DMS114 treated with DMSO at 0.1 percent for 48 hours (cell line): ENCODE measurements at regions not wholly inside any gene's neighbourhood (a gene's known extent, or its start where the extent isn't known, plus 50 kb on each side); places are given as distances from the start of the nearest gene placed in this dataset.

Experiments
- DNase-seq: peaks from one replicate; lab custom pipeline; 2025; ENCODE audit not compliant: unreplicated experiment; lab: John Stamatoyannopoulos, UW

DNA sequence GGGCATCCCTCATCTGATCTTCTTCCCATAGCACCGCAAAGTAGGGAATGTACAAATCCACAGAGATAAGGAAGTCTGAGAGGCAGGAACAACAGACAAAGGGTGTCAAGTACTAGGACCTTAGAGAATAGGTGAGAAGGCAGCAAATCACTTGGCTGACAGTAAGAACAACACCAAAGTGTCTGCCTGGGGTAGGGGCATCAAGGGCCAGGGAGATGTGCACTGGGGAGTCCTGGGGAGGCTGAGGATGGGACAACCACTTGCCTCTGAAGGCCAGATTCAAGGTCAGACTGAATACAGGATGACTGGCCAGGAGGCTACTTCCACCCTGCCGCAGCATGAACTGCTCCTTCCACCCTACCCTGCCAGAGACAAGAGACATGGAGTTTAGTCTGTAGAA lies 1040.8 kb downstream of the BCL11B start:
- no peak for DNase-seq

DNA sequence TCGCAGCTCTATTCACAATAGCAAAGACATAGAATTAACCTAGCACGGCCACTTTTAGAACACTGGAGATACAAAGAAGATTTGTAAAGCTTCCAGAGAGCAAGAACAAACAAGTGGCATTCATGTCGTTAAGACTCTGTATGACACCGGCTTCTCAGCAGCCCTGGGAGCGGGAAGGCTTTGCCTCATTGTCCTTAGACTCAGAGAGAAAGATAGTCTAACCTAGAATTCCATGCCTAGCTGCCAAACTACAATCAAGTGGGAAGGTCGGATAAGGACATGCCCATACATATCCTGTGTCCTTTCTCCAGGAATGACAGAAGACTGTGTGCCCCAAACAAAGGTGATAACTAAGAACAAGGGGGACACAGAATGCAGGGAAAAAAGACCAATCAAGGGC lies 1038.3 kb downstream of the BCL11B start:
- no peak for DNase-seq

GRCh38 chr14:98234208-98234607 lies 1037.8 kb downstream of the BCL11B start:
- DNase-seq = no peak

- no peak for DNase-seq
These were observed 1035.7 kb downstream of the BCL11B start for GRCh38 chr14:98236314-98236713.

DNA sequence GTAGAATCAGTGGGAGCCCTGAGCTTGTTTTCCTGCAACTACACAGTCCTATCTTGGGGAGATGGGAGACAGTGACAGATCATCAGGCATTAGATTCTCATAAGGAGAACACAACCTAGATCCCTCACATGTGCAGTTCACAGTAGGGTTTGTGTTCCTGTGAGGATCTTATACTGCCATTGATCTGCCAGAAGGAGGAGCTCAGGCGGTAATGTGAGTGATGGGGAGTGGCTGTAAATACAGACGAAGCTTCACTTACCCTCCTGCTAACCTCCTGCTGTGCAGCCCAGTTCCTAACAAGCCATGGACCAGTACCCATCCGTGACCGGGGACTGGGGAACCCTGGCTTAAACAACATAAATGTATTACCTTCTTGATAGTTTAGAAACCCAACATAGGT lies 1034.1 kb downstream of the BCL11B start:
- DNase-seq = no peak

DNA sequence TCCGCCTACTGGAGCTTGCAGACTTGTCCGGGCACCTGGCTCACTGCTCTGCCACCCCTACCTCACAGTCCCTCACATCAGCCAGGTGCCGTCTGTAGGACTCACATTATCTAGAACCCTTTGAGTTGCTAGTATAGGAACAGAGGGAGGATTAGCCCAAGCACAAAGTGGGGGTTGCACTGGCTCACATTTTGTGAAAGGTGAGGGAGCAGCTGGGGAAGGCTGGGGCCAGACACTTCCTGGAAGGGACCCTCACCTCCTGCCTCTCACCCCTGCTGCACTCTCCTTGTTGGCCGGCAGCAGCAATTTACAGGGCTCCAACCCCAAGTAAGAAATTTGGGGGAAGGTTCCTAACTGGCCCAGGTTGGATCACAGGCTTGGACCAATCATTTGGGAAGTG lies 1031.6 kb downstream of the BCL11B start:
- DNase-seq = no peak

DNA sequence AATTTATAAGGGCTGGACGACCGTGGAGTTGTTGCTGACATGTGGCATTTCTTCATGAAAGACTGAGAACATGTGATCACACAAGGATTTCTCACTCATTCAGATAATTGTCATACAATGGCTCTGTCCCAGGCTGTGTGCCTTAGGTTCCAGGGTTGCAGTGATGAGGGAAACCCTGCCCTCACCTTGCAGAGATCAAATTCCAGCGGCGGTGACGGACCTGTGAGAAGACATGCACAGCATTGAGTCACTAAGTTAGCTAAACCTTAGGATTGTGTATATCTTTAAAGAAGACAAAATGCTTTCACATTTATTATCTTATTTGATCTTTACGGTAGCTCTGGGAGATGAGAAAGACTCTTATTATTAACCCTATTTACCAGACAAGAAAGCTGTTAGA lies 1029.1 kb downstream of the BCL11B start:
- no peak for DNase-seq

GRCh38 chr14:98243332-98243731 lies 1028.7 kb downstream of the BCL11B start:
- no peak for DNase-seq

DNA sequence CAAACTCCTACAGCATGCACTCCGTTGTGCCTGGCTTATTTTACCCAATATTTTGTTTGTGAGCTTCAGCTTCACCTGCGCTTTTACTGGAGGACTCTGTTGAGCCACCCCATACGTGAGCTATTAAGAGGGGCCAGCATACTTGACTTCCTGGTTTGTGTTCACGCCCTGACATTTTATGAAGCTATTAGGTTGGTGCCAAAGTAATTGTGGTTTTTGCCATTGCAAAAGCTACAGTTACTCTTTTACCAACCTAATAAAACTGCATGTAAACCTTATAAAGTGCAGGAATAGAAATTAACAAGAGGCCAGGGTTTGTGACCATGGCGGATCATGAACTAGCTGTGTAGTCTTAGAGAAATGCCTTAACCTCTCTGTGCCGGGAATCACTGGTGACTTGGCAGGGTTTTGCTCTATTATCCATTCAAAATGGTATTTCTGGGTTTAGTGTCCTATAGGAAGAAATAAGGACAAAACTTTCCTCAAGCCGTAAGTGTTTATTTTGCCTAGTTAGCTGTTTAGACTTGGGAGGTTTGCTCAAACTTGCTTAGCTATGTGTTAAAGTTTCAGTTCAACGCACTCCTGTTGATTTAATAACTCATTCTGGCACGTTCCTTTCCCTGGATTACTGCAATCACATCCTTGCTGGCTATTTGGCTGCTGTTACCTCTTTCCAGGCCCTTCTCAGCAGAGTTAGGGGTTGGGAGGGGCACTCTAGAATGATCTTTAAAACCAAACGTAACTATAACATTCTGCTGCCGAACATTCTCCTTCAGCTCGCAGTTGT lies 1027.6 kb downstream of the BCL11B start:
- DNase-seq = no peak

DNA sequence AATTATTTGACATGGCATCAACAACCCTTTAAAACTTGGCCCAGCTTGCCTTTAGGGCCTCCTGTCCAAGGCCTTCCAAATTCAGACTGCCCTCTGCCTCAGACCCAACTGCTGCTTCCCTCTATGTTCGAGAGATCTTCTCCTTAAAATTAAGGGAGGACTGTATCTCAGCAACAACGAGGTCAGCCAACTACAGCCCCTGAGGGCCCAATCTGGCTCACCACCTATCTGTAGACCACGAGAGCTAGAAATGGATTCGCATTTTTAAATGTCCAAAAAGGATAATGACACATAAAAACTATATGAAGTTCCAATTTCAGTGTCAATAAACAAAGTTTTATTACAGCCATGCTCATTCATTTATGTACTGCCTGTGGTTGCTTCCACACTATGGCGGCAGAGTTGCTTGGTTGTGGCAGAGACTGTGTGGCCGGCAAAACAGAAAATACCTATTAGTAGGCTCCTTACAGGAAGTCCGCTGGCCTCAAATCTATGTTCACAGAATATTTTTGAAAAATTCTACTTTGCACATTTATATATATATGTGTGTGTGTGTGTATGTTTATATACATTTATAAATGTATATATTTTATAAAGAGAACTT lies 1026.9 kb downstream of the BCL11B start:
- no peak for DNase-seq

DNA sequence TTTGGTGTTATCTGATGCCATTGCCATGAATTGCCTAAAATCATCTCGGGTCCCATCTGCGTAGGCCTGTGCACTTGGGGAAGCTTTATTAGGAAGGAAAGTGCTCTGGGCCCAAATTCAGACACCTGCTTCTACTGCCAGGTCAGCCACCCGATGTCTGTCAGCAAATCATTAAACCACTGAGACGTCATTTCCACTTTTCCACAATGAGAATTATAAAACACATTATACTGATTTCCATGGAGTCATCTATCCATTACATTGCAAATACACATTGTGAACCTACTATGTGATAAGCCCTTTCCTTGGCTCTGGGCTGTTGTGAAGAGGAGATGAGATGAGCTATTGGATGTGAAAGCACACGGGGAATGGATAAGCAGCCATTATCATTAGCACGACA lies 1022.9 kb downstream of the BCL11B start:
- no peak for DNase-seq

GRCh38 chr14:98249476-98249875 lies 1022.5 kb downstream of the BCL11B start:
- no peak for DNase-seq

- no peak for DNase-seq
These were observed 1019.2 kb downstream of the BCL11B start for GRCh38 chr14:98252820-98253219.

DNA sequence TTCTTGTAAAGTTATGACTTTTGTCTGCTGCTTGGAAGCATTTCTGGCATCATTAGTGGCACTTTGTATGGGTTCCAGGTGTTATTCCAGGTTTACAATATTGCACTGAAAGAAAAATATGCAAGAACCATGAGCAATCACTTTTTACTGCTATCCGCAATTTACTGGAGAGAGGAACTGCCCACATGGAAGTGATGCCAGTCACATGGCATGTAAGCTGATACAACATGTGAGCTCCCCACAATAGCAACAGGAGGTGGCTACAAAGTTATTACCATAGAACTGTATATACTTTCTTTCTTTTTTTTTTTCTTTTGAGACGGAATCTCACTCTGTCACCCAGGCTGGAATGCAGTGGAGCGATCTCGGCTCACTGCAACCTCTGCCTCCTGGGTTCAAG lies 1012.1 kb downstream of the BCL11B start:
- DNase-seq = no peak

DNA sequence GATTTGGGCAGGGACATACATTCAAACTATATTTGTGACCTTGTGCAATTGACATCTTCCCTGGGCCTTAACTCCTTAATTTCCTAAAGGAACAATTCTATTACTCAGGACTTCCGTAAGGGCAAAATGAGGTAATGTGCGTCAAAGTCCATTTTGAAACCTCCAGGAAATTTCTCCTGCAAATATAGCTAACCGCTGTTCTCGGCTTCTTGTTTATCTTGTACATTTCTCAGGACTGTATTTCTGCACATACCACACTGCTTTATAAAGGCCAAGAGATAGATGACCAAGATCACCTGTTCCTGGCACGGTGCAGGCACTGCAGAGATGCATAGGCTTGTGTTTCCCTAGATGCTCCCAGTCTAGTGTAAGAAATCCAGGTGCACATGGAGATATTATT lies 1009.4 kb downstream of the BCL11B start:
- no peak for DNase-seq

- DNase-seq = no peak
These were observed 1002.5 kb downstream of the BCL11B start for GRCh38 chr14:98269533-98269932.

DNA sequence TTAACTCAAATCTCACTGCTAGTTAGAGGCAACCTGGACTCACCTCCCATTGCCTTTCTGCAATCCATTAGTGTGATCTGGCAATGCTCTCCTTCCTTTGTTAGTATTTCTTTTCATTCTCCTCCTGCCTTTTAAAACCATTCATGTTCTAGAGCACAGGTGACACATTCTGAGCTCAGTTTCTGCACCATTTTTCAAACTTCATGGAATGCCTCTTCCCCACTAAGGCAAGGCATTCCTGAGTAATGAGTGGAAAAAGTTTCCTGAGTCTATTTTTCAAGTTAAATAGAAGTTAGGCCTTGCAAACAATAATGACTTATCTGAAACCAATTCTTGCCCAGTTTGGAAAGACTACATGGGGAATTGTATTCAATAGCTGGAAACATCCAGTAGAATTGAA lies 1001.8 kb downstream of the BCL11B start:
- no peak for DNase-seq

- no peak for DNase-seq
These were observed 997.4 kb downstream of the BCL11B start for GRCh38 chr14:98274596-98274995.

DNA sequence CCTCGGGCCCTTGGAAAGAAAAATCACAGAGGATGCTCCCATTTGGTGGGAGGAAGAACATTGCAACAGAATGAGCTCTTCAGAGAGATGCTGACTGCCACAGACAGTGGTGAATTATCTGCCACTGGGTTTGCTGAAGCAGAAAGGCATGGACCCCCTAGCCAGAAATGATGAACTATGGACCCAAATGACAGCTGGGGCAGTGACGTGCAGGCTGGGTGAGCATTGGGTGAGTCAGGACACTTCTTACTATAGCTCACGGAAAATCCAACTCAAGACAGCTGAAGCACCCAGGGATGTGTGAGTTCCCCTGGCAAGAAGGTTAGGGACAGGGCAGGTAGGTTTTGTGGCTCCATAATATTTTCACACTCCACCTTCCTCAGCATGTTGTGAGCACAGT lies 993.2 kb downstream of the BCL11B start:
- no peak for DNase-seq

GRCh38 chr14:98280436-98280835 lies 991.6 kb downstream of the BCL11B start:
- no peak for DNase-seq

GRCh38 chr14:98288825-98289224 lies 983.2 kb downstream of the BCL11B start:
- no peak for DNase-seq

DNA sequence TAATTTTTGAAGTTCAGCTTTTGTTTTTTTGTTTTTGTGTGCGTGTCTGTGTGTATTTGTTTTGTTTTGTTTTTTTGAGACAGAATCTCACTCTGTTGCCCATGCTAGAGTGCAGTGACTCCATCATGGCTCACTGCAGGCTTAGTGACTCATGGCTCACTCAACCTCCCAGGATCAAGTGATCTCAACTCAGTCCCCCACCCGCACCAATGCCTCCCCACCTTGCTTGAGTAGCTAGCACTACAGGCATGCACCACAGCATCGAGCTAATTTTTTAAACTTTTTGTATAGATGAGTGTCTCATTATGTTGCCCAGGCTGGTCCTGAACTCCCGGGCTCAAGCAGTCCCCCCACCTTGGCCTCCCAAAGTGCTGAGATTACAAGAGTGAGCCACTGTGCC lies 981.4 kb downstream of the BCL11B start:
- DNase-seq = no peak

DNA sequence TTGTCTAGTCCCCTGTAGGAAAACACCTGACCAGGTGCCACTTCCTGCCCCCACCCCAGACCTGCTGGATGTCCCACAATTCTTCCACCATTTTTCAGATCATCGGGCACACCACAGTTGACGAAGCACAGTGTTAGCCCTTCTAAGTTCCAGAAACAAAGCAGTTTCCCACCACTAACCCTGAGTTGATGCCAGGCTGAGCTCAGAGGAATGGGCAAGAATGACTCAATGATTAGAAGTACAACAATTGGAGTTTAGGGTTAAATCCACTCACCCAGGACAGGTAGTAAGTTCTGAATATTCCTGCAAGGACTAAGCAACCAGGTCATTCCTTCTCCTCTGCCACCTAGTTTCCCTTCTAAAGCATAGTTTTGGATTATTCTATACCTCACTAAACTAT lies 979.8 kb downstream of the BCL11B start:
- DNase-seq = no peak
